GM12874 (cell line): ENCODE measurements at regions not wholly inside any gene's neighbourhood (a gene's known extent, or its start where the extent isn't known, plus 50 kb on each side); places are given as distances from the start of the nearest gene placed in this dataset.

ENCODE experiments used
- CTCF ChIP-seq: IDR thresholded peaks from 2 replicates; pipeline ENCODE4 v1.5.1; 2011; ENCODE audit warnings: low read depth, mild to moderate bottlenecking, control low read depth, low read length, moderate library complexity; ENCODE audit not compliant: insufficient read depth

DNA sequence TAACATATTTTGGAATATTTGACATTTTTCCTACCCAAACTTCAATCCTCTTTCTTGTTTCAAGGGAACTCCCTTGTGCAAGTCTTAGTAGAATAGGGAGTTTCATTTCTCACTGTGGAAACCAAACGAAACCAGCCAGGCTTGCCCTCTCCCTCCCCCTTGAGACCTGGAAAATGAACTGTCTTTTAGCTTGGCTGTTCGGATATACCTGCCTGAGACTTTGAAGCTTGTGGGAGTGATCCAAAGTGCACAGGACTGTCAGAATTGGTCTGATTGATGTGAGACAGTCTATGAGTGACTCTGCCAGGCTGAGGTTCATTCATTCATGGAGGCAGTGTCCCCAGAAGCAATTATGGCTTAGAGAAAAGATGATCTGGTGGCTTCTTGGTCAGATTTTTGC is 388.1 kb downstream of the EPM2A start:
- TF ChIP-seq CTCF: no peak

DNA sequence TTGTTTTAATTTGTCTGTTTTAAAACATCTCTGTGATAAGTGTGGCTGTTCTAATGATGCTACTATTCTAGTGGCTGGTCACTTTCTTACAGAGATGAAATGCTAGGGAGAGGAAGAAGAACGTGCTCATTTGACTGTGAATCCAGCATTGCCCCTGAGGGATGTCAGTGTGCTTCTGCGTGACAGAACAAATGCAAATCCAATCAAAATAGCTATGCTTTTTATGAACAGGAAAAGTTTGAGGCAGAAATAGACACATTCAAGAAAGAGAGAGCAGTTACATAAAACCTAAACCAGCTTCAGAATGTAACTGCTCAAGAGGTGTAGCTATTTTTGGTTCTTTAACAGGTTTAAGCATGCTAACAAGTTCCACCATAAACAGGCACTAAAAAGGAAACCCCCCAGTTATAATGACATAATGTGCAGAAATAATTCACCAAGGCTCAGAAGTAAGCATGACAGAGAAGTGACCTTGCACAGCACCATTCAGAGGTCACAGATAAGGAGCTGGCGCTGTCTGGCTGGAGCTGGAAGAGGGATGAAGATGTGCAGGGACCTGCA is 385.3 kb downstream of the EPM2A start:
- no peak for TF ChIP-seq CTCF

GRCh38 chr6:145350928-145351327 is 384.4 kb downstream of the EPM2A start:
- TF ChIP-seq CTCF: no peak

DNA sequence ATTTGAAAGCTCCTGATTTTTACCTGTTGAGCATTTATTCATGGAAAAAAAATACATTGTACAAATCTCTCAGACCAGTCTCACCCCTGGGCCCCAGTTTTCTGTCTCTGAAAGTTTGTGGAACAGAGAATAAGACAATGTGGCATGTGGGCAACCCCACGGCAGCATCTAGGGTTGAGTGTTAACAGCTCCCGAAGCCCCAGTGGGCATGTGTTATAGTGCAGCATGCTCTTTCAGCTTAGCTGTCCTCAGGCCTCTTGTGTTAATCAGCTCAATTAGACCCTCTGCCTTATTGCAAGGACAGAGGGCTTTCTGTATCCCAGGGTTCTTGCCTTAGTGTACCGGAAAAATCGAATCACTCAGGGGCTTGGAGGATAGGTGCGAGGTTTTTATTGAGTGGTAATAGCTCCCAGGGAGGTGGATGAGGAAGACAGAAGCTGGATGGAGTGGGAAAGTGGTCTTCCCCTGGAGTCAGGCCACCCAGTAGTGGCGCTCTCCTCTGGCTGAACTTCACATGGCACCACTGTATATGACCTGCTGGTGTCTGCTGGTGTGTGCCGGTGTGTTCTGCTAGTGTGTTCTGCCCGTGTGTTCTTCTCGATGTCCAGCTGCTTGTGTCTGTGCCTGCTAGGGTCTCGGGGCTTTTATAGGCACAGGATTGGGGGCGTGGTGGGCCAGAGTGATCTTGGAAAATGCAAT is 382.8 kb downstream of the EPM2A start:
- TF ChIP-seq CTCF: no peak

DNA sequence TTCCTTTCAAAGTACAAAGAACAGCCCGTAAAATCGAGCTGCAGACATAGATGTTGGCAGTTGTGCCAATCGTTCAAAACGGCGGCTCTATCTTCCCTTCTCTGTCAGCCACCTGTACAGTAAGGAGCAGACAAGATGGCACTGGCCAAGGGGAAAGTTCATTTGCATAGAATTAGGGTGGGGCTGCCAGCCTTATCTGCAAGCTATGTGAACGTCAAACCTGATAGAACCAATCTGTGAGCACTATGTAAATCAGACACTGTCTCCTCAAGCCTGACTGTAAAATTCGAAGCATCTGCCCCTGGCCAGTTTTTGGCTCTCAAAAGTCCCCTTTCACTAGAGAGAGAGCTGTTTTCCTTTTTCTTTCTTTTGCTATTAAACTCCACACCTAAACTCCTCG is 374.5 kb downstream of the EPM2A start:
- no peak for TF ChIP-seq CTCF

DNA sequence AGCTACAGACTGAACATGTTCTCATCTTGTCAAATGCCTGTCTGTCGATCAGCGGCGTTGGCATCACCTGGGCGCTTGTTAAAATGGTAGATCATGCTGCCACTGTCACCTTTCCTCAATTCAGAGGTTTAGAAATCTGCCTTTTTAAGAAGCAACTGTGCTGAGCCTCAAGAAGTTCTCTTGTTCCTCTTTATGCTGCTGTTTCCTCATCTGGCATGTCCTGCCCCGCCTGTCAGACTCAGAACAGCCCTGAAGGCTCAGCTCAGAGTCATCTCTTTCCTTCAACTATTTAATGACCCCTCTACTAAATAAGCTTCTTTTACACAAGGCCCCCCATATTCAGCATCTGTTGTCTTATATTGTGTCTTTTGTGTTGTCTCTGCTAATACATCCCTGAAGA is 368.2 kb downstream of the EPM2A start:
- TF ChIP-seq CTCF: no peak

- TF ChIP-seq CTCF: no peak
Measured at GRCh38 chr6:145368075-145368474, 367.2 kb downstream of the EPM2A start.
